ENCODE measurements at regions not wholly inside any gene's neighbourhood (a gene's known extent, or its start where the extent isn't known, plus 50 kb on each side); places are given as distances from the start of the nearest gene placed in this dataset.

GRCh38 chr2:41775366-41776025 lies 272.3 kb upstream of the PKDCC start:
- no peaks in the 10 kb centered on the region for H3K9me3 ChIP-seq
- H3K27ac ChIP-seq = no peak overlapping the region
- no peaks in the 10 kb centered on the region for H3K27me3 ChIP-seq
- no peaks in the 10 kb centered on the region for H3K4me1 ChIP-seq (ENCODE audit: control insufficient read depth in 1 of 2, insufficient read depth in 1 of 2, low read depth in 1 of 2, low read length in 1 of 2)
- no peaks in the 10 kb centered on the region for H3K36me3 ChIP-seq
- no peak overlapping the region for H3K4me3 ChIP-seq (ENCODE audit: low read depth in 1 of 2, low read length in 1 of 2)
- no peak for TF ChIP-seq CTCF (IDR thresholded peaks at IDR 0.05)

GRCh38 chr2:41779888-41780287 lies 267.9 kb upstream of the PKDCC start:
- Histone ChIP-seq H3K9me3 (no peaks in the 10 kb centered on the region), H3K4me3 (ENCODE audit: low read depth in 1 of 2, low read length in 1 of 2) (no peak overlapping the region), H3K4me1 (ENCODE audit: control insufficient read depth in 1 of 2, insufficient read depth in 1 of 2, low read depth in 1 of 2, low read length in 1 of 2) (no peaks in the 10 kb centered on the region), H3K27me3 (no peaks in the 10 kb centered on the region), H3K27ac (no peak overlapping the region), H3K36me3 (no peaks in the 10 kb centered on the region)
- no peak for TF ChIP-seq CTCF (IDR thresholded peaks at IDR 0.05)

- Histone ChIP-seq H3K36me3 (no peaks in the 10 kb centered on the region), H3K4me3 (ENCODE audit: low read depth in 1 of 2, low read length in 1 of 2) (no peak overlapping the region), H3K4me1 (ENCODE audit: control insufficient read depth in 1 of 2, insufficient read depth in 1 of 2, low read depth in 1 of 2, low read length in 1 of 2) (no peaks in the 10 kb centered on the region), H3K27me3 (no peaks in the 10 kb centered on the region), H3K9me3 (no peaks in the 10 kb centered on the region), H3K27ac (no peak overlapping the region)
- peak; percentile 30 for TF ChIP-seq CTCF (IDR thresholded peaks at IDR 0.05)
Observed at GRCh38 chr2:41782306-41783158, 265.3 kb upstream of the PKDCC start.

GRCh38 chr2:41784496-41784895 lies 263.3 kb upstream of the PKDCC start:
- no peaks in the 10 kb centered on the region for H3K9me3 ChIP-seq
- H3K36me3 ChIP-seq = no peaks in the 10 kb centered on the region
- H3K27me3 ChIP-seq = no peaks in the 10 kb centered on the region
- H3K4me3 ChIP-seq (ENCODE audit: low read depth in 1 of 2, low read length in 1 of 2) = no peak overlapping the region
- no peak for TF ChIP-seq CTCF (IDR thresholded peaks at IDR 0.05)
- H3K27ac ChIP-seq = no peak overlapping the region
- no peaks in the 10 kb centered on the region for H3K4me1 ChIP-seq (ENCODE audit: control insufficient read depth in 1 of 2, insufficient read depth in 1 of 2, low read depth in 1 of 2, low read length in 1 of 2)

GRCh38 chr2:41785251-41786022 lies 262.4 kb upstream of the PKDCC start:
- Histone ChIP-seq H3K4me1 (ENCODE audit: control insufficient read depth in 1 of 2, insufficient read depth in 1 of 2, low read depth in 1 of 2, low read length in 1 of 2) (no peaks in the 10 kb centered on the region), H3K27me3 (no peaks in the 10 kb centered on the region), H3K27ac (no peak overlapping the region), H3K36me3 (no peaks in the 10 kb centered on the region), H3K4me3 (ENCODE audit: low read depth in 1 of 2, low read length in 1 of 2) (no peak overlapping the region), H3K9me3 (no peaks in the 10 kb centered on the region)
- no peak for TF ChIP-seq CTCF (IDR thresholded peaks at IDR 0.05)
